HFF-Myc (cell line): ENCODE measurements at regions not wholly inside any gene's neighbourhood (a gene's known extent, or its start where the extent isn't known, plus 50 kb on each side); places are given as distances from the start of the nearest gene placed in this dataset.
"Not testable (repeated sequence)": the region's sequence is repeated elsewhere in the genome, so short reads cannot be mapped to it uniquely, and the experiment has no call there.

ENCODE experiments used
- DNase-seq: peaks from one replicate; pipeline ENCODE4 v3.0.0-alpha.2; 2011; ENCODE audit warnings: low read depth; ENCODE audit errors: extremely low read depth
- H3K4me3 ChIP-seq: replicated peaks from 2 replicates; pipeline ENCODE4 v1.5.1; 2011; ENCODE audit warnings: low read depth, mild to moderate bottlenecking, control low read depth, low read length
- CTCF ChIP-seq: IDR thresholded peaks from 2 replicates; pipeline ENCODE4 v1.5.1; 2012; ENCODE audit warnings: mild to moderate bottlenecking, low read depth, low read length, control low read depth; ENCODE audit errors: missing control alignments

GRCh38 chr11:96863520-96863919 lies 473.7 kb downstream of the JRKL start:
- H3K4me3 ChIP-seq = no peak overlapping the region
- TF ChIP-seq CTCF = no peak

GRCh38 chr11:96865020-96865419 lies 475.2 kb downstream of the JRKL start:
- no peak for TF ChIP-seq CTCF
- no peak for DNase-seq
- no peak overlapping the region for H3K4me3 ChIP-seq

More at GRCh38 chr11:96863520-96863919, 473.7 kb downstream of the JRKL start:
- DNase-seq = no peak

- no peak overlapping the region for H3K4me3 ChIP-seq
- TF ChIP-seq CTCF = no peak
- DNase-seq = no peak
Observed at GRCh38 chr11:96869207-96869606, 479.4 kb downstream of the JRKL start.

GRCh38 chr11:96875712-96876111 lies 485.9 kb downstream of the JRKL start:
- H3K4me3 ChIP-seq = no peak overlapping the region
- TF ChIP-seq CTCF = no peak
- no peak for DNase-seq

- H3K4me3 ChIP-seq = no peak overlapping the region
- DNase-seq = no peak
- TF ChIP-seq CTCF = no peak
Observed at GRCh38 chr11:96878299-96879051, 488.7 kb downstream of the JRKL start.

GRCh38 chr11:96882622-96883021 lies 492.8 kb downstream of the JRKL start:
- DNase-seq, H3K4me3 ChIP-seq: not testable (repeated sequence)

GRCh38 chr11:96885405-96885804 lies 495.6 kb downstream of the JRKL start:
- no peak for DNase-seq
- no peak overlapping the region for H3K4me3 ChIP-seq
- TF ChIP-seq CTCF = no peak
